Hepatocyte (in vitro differentiated cells): ENCODE measurements at regions not wholly inside any gene's neighbourhood (a gene's known extent, or its start where the extent isn't known, plus 50 kb on each side); places are given as distances from the start of the nearest gene placed in this dataset.

ENCODE experiments used
- DNase-seq: peaks from one replicate; pipeline ENCODE4 v3.0.0-alpha.2; 2016; ENCODE audit warnings: low spot score
- H2AFZ ChIP-seq: fragments of 200-600 bp; sonication (generic); 2 replicates; pipeline ENCODE4 v1.6.0; 2016; ENCODE audit warnings: antibody characterized with exemption, mild to moderate bottlenecking
- H3K27ac ChIP-seq: fragments of 200-600 bp; sonication (generic); 2 replicates; pipeline ENCODE4 v1.5.1; 2016; ENCODE audit warnings: mild to moderate bottlenecking
- H3K27me3 ChIP-seq: fragments of 200-600 bp; sonication (generic); 2 replicates; pipeline ENCODE4 v1.6.1; 2016
- H3K36me3 ChIP-seq: fragments of 200-600 bp; sonication (generic); replicated peaks from 2 replicates; pipeline ENCODE4 v1.5.1; 2016; ENCODE audit warnings: low read depth; ENCODE audit not compliant: insufficient read depth
- H3K4me1 ChIP-seq: fragments of 200-600 bp; sonication (generic); 2 replicates; pipeline ENCODE4 v1.5.1; 2016; ENCODE audit warnings: mild to moderate bottlenecking, moderate library complexity; ENCODE audit not compliant: insufficient read depth
- H3K4me2 ChIP-seq: fragments of 200-600 bp; sonication (generic); 2 replicates; pipeline ENCODE4 v1.6.0; 2016
- H3K4me3 ChIP-seq: fragments of 200-600 bp; sonication (generic); 2 replicates; pipeline ENCODE4 v1.5.1; 2016; ENCODE audit warnings: mild to moderate bottlenecking
- H3K79me2 ChIP-seq: fragments of 200-600 bp; sonication (generic); 2 replicates; pipeline ENCODE4 v1.6.0; 2017; ENCODE audit warnings: mild to moderate bottlenecking
- H3K9me2 ChIP-seq: fragments of 200-600 bp; sonication (generic); replicated peaks from 2 replicates; pipeline ENCODE4 v1.6.0; 2017; ENCODE audit warnings: mild to moderate bottlenecking; ENCODE audit not compliant: insufficient read depth
- H3K9me3 ChIP-seq: fragments of 200-600 bp; sonication (generic); 2 replicates; pipeline ENCODE4 v1.5.1; 2016; ENCODE audit warnings: low read depth, mild to moderate bottlenecking
- H4K20me1 ChIP-seq: fragments of 200-600 bp; sonication (generic); 2 replicates; pipeline ENCODE4 v1.6.0; 2016; ENCODE audit warnings: mild to moderate bottlenecking; ENCODE audit not compliant: insufficient read depth, poor library complexity, severe bottlenecking
- CTCF ChIP-seq: fragments of 200-600 bp; sonication (generic); IDR thresholded peaks from 2 replicates; pipeline ENCODE4 v1.5.1; 2016; ENCODE audit warnings: antibody characterized with exemption, mild to moderate bottlenecking; ENCODE audit not compliant: poor library complexity
- EZH2 ChIP-seq: fragments of 200-600 bp; sonication (generic); IDR thresholded peaks from 2 replicates; pipeline ENCODE4 v1.6.1; 2016; ENCODE audit warnings: antibody characterized with exemption, mild to moderate bottlenecking, borderline replicate concordance
- EZH2phosphoT487 ChIP-seq: fragments of 200-600 bp; sonication (generic); IDR thresholded peaks from one replicate; pipeline ENCODE4 v1.6.1; 2018; ENCODE audit warnings: antibody characterized with exemption, mild to moderate bottlenecking, low read depth, moderate library complexity; ENCODE audit not compliant: unreplicated experiment, severe bottlenecking
- WGBS: methylation state at CpG from one replicate; pipeline ENCODE4 v1.1.6; 2016; ENCODE audit warnings: low lambda C conversion rate; ENCODE audit errors: missing lambda C conversion rate; 5-methylcytosine and 5-hydroxymethylcytosine counted together

DNA sequence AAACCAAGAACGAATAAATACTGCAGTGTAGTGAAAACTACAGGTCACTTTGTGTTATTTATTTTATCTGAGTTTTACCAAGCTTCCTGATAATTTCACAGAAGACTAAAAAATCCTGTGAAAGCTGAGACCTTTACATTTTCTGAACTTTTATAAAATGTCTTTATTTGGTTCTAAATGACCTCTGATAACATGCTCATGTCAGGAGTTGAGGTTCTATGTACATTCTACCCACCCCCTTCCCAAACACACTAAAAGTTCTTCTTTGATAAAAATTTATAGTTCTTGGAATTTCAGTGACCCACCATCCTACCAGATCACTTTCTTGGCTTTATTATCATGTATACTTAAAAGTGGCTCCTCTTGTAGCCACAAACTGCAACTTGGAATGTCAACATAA lies 463.1 kb downstream of the PIK3C3 start:
- no peaks in the 10 kb centered on the region for H3K27me3 ChIP-seq
- H3K9me3 ChIP-seq: no peaks in the 10 kb centered on the region
- H2AFZ ChIP-seq: no peak overlapping the region
- no peak overlapping the region for H3K27ac ChIP-seq
- TF ChIP-seq EZH2 (no peak), CTCF (no peak), EZH2phosphoT487 (no peak)
- H3K79me2 ChIP-seq: no peaks in the 10 kb centered on the region
- 37% methylated on average over 1 of the region's 1 CpG for WGBS
- no peak overlapping the region for H3K4me3 ChIP-seq
- H3K4me2 ChIP-seq: no peak overlapping the region
- DNase-seq: no peak
- H3K36me3 ChIP-seq: no peaks in the 10 kb centered on the region
- H3K9me2 ChIP-seq: no peaks in the 10 kb centered on the region
- H3K4me1 ChIP-seq: no peaks in the 10 kb centered on the region
- H4K20me1 ChIP-seq: no peaks in the 10 kb centered on the region

DNA sequence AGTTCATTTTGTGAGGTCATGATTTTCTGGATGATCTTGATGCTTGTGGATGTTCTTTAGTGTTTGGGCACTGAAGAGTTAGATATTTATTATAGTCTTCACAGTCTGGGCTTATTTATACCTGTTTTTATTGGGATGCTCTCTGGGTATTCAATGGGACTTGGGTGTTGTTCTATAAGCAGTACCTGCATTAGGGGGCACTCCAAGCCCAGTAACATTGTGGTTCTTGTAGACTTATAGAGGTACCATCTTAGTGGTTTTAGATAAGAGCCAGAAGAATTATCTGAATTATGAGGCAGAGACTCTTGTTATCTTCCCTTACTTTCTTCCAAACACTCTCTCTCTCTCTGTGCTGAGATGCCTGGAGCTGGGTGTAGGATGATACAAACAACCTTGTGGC lies 470.0 kb downstream of the PIK3C3 start:
- H2AFZ ChIP-seq: no peak overlapping the region
- H3K4me1 ChIP-seq: no peaks in the 10 kb centered on the region
- no peak for DNase-seq
- no peaks in the 10 kb centered on the region for H4K20me1 ChIP-seq
- no peak overlapping the region for H3K4me3 ChIP-seq
- no peak overlapping the region for H3K27ac ChIP-seq
- H3K9me3 ChIP-seq: no peaks in the 10 kb centered on the region
- H3K4me2 ChIP-seq: no peak overlapping the region
- H3K27me3 ChIP-seq: no peaks in the 10 kb centered on the region
- H3K36me3 ChIP-seq: no peaks in the 10 kb centered on the region
- H3K79me2 ChIP-seq: no peaks in the 10 kb centered on the region
- H3K9me2 ChIP-seq: no peaks in the 10 kb centered on the region
- TF ChIP-seq CTCF (no peak), EZH2 (no peak), EZH2phosphoT487 (no peak)

DNA sequence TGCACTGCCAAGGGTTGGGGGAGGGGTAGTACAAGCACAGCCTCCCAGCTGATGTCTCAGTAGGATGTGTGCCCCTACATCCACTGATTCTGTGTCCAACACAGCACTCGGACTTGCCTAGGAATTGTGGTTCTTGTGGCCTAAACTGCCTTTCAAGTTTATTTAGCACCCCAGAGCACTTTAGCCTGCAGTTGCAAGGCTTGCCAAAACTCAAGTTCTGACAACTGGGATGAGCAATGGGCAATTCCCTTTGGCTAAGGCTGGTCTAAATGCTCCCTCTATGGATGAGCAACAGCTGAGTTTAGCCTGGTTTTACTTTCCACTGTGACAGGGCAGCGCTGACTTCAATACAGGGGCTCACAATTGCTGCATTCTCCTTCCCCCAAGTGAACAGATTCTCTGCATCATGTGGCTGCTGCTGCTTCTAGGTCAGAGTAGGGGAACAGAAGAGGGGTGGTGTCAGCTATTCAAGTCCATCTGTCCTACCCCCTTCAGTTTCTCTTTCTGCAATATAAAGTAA lies 471.5 kb downstream of the PIK3C3 start:
- Histone ChIP-seq H3K9me2 (no peaks in the 10 kb centered on the region), H2AFZ (no peak overlapping the region), H3K4me3 (no peak overlapping the region), H3K27me3 (no peaks in the 10 kb centered on the region), H3K79me2 (no peaks in the 10 kb centered on the region), H3K36me3 (no peaks in the 10 kb centered on the region), H3K27ac (no peak overlapping the region), H4K20me1 (no peaks in the 10 kb centered on the region), H3K9me3 (no peaks in the 10 kb centered on the region), H3K4me1 (no peaks in the 10 kb centered on the region), H3K4me2 (no peak overlapping the region)
- TF ChIP-seq EZH2 (no peak), EZH2phosphoT487 (no peak), CTCF (no peak)
- DNase-seq: no peak
- 82% methylated on average over 2 of the region's 2 CpGs for WGBS

DNA sequence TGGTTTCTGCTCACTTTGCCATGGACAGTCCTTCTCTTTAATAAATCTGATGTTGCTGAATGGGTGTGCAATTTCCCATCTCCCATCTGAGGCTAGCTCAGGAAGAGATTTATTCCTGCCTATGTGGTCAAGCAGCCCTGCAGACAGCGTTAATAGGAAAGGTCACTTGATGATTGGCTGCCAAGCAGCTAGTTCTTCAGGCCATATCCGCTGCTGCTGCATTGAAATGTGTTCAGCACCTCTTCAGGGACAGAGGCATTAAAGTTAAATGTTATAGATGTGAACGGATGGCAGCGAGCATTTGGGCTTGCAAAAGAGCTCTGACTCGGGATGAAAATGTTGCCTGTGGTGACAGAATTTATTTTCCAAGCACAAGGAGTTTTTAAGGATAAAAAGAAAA lies 474.2 kb downstream of the PIK3C3 start:
- 83% methylated on average over 5 of the region's 5 CpGs for WGBS
- H3K9me3 ChIP-seq: no peaks in the 10 kb centered on the region
- H3K4me2 ChIP-seq: no peak overlapping the region

More for the DNA sequence above, 474.2 kb downstream of the PIK3C3 start:
- Histone ChIP-seq H3K36me3 (no peaks in the 10 kb centered on the region), H3K27me3 (no peaks in the 10 kb centered on the region), H3K27ac (no peak overlapping the region), H3K79me2 (no peaks in the 10 kb centered on the region), H3K4me1 (no peaks in the 10 kb centered on the region), H2AFZ (no peak overlapping the region), H3K4me3 (no peak overlapping the region), H3K9me2 (no peaks in the 10 kb centered on the region), H4K20me1 (no peaks in the 10 kb centered on the region)
- DNase-seq: no peak
- TF ChIP-seq EZH2 (no peak), CTCF (no peak), EZH2phosphoT487 (no peak)
